ACHN (cell line): ENCODE measurements at regions not wholly inside any gene's neighbourhood (a gene's known extent, or its start where the extent isn't known, plus 50 kb on each side); places are given as distances from the start of the nearest gene placed in this dataset.
"Not testable (repeated sequence)": the region's sequence is repeated elsewhere in the genome, so short reads cannot be mapped to it uniquely, and the experiment has no call there.

Source experiments
- DNase-seq: peaks from one replicate; pipeline ENCODE4 v3.0.0-alpha.2; 2015
- in situ Hi-C: cut with HindIII; loops from 2 replicates; pipeline ENCODE4 v1.10.0; 2017; ENCODE audit warnings: low sequenced_read_pairs, low pct_ligation_motif_present, low pct_unique_long_range_greater_than_20kb

- no peak for DNase-seq
- in situ Hi-C loops: no loop called here
Measured at GRCh38 chr2:239648607-239649006, 247.8 kb upstream of the HDAC4 start.

GRCh38 chr2:239647052-239647819, 246.4 kb upstream of the HDAC4 start:
- in situ Hi-C loops: no loop called here

GRCh38 chr2:239646184-239646583, 245.4 kb upstream of the HDAC4 start:
- in situ Hi-C loops: no loop called here
- DNase-seq: no peak

More at GRCh38 chr2:239647052-239647819, 246.4 kb upstream of the HDAC4 start:
- DNase-seq: no peak

GRCh38 chr2:239644594-239644993, 243.8 kb upstream of the HDAC4 start:
- in situ Hi-C loops, DNase-seq: not testable (repeated sequence)

- in situ Hi-C loops: no loop called here
- DNase-seq: no peak
Measured at GRCh38 chr2:239644011-239644410, 243.2 kb upstream of the HDAC4 start.

- no peak for DNase-seq
- in situ Hi-C loops: no loop called here
Measured at GRCh38 chr2:239642406-239643004, 241.7 kb upstream of the HDAC4 start.

- in situ Hi-C loops, DNase-seq: not testable (repeated sequence)
Measured at GRCh38 chr2:239641904-239642303, 241.1 kb upstream of the HDAC4 start.

- in situ Hi-C loops: no loop called here
- DNase-seq: no peak
Measured at GRCh38 chr2:239640676-239641578, 240.1 kb upstream of the HDAC4 start.

- no peak for DNase-seq
- in situ Hi-C loops: no loop called here
Measured at GRCh38 chr2:239640210-239640609, 239.4 kb upstream of the HDAC4 start.

- in situ Hi-C loops: no loop called here
- DNase-seq: no peak
Measured at GRCh38 chr2:239639421-239640185, 238.8 kb upstream of the HDAC4 start.

GRCh38 chr2:239638376-239638775, 237.6 kb upstream of the HDAC4 start:
- in situ Hi-C loops: no loop called here
- DNase-seq: no peak

- in situ Hi-C loops: no loop called here
- no peak for DNase-seq
Measured at GRCh38 chr2:239636808-239637207, 236.0 kb upstream of the HDAC4 start.

GRCh38 chr2:239634769-239635168, 233.9 kb upstream of the HDAC4 start:
- no peak for DNase-seq
- in situ Hi-C loops: no loop called here

GRCh38 chr2:239630618-239631286, 229.9 kb upstream of the HDAC4 start:
- peak; percentile 76 for DNase-seq
- in situ Hi-C loops: no loop called here

GRCh38 chr2:239629926-239630617, 229.3 kb upstream of the HDAC4 start:
- in situ Hi-C loops: no loop called here
- DNase-seq: no peak

GRCh38 chr2:239626961-239627592, 226.3 kb upstream of the HDAC4 start:
- in situ Hi-C loops: no loop called here
- no peak for DNase-seq
